Smooth muscle cell (in vitro differentiated cells): ENCODE measurements at regions not wholly inside any gene's neighbourhood (a gene's known extent, or its start where the extent isn't known, plus 50 kb on each side); places are given as distances from the start of the nearest gene placed in this dataset.

Experiments
- DNase-seq: peaks from one replicate; lab custom pipeline; 2025; ENCODE audit not compliant: unreplicated experiment; lab: John Stamatoyannopoulos, UW
- H2AFZ ChIP-seq: fragments of 200-600 bp; sonication (generic); 2 replicates; pipeline ENCODE4 v1.6.0; 2016; ENCODE audit warnings: antibody characterized with exemption, low read depth, mild to moderate bottlenecking
- H3F3A ChIP-seq: fragments of 200-600 bp; sonication (generic); 2 replicates; pipeline ENCODE4 v1.6.0; 2017; ENCODE audit warnings: antibody characterized with exemption, low read depth
- H3K27ac ChIP-seq: fragments of 200-600 bp; sonication (generic); 2 replicates; pipeline ENCODE4 v1.5.1; 2016; ENCODE audit warnings: low read depth, mild to moderate bottlenecking
- H3K27me3 ChIP-seq: fragments of 200-600 bp; sonication (generic); 2 replicates; pipeline ENCODE4 v1.6.1; 2016; ENCODE audit warnings: low read depth, mild to moderate bottlenecking
- H3K36me3 ChIP-seq: fragments of 200-600 bp; sonication (generic); 2 replicates; pipeline ENCODE4 v1.5.1; 2016; ENCODE audit warnings: low read depth
- H3K4me1 ChIP-seq: fragments of 200-600 bp; sonication (generic); 2 replicates; pipeline ENCODE4 v1.5.1; 2016; ENCODE audit warnings: low read depth
- H3K4me2 ChIP-seq: fragments of 200-600 bp; sonication (generic); 2 replicates; pipeline ENCODE4 v1.6.0; 2016; ENCODE audit warnings: mild to moderate bottlenecking
- H3K4me3 ChIP-seq: fragments of 200-600 bp; sonication (generic); 2 replicates; pipeline ENCODE4 v1.5.1; 2016; ENCODE audit warnings: mild to moderate bottlenecking
- H3K79me2 ChIP-seq: fragments of 200-600 bp; sonication (generic); 2 replicates; pipeline ENCODE4 v1.6.0; 2016; ENCODE audit warnings: low read depth, mild to moderate bottlenecking
- H3K9ac ChIP-seq: fragments of 200-600 bp; sonication (generic); 2 replicates; pipeline ENCODE4 v1.6.0; 2016; ENCODE audit warnings: low read depth
- H3K9me3 ChIP-seq: fragments of 200-600 bp; sonication (generic); replicated peaks from 2 replicates; pipeline ENCODE4 v1.5.1; 2016; ENCODE audit warnings: low read depth
- H4K20me1 ChIP-seq: fragments of 200-600 bp; sonication (generic); 2 replicates; pipeline ENCODE4 v1.6.0; 2016; ENCODE audit warnings: low read depth
- CTCF ChIP-seq: fragments of 200-600 bp; sonication (generic); IDR thresholded peaks from 2 replicates; pipeline ENCODE4 v1.5.1; 2017; ENCODE audit warnings: borderline replicate concordance, mild to moderate bottlenecking, antibody characterized with exemption; ENCODE audit not compliant: insufficient read depth, poor library complexity, severe bottlenecking
- WGBS: methylation state at CpG from one replicate; pipeline ENCODE4 v1.1.7; 2016; ENCODE audit warnings: low lambda C conversion rate; 5-methylcytosine and 5-hydroxymethylcytosine counted together

GRCh38 chr9:16319646-16320045, 550.8 kb downstream of the BNC2 start:
- no peak overlapping the region for H3K27ac ChIP-seq
- H3K4me2 ChIP-seq, result no peak overlapping the region
- H3K79me2 ChIP-seq, result no peaks in the 10 kb centered on the region
- H3K9me3 ChIP-seq, result no peaks in the 10 kb centered on the region
- H3K9ac ChIP-seq, result no peak overlapping the region
- H3K27me3 ChIP-seq, result no peaks in the 10 kb centered on the region
- no peak for TF ChIP-seq CTCF
- no peaks in the 10 kb centered on the region for H3K36me3 ChIP-seq
- DNase-seq, result no peak
- H2AFZ ChIP-seq, result no peak overlapping the region
- WGBS, result 91% methylated on average over 3 of the region's 3 CpGs
- no peak overlapping the region for H3K4me3 ChIP-seq
- H4K20me1 ChIP-seq, result no peaks in the 10 kb centered on the region
- H3F3A ChIP-seq, result no peaks in the 10 kb centered on the region
- no peaks in the 10 kb centered on the region for H3K4me1 ChIP-seq

- TF ChIP-seq CTCF, result no peak
- Histone ChIP-seq H3K9ac (no peak overlapping the region), H3K27ac (no peak overlapping the region), H3K4me3 (no peak overlapping the region), H2AFZ (no peak overlapping the region), H3K4me2 (no peak overlapping the region), H3K4me1 (no peaks in the 10 kb centered on the region), H3F3A (no peaks in the 10 kb centered on the region), H3K27me3 (no peaks in the 10 kb centered on the region), H3K9me3 (no peaks in the 10 kb centered on the region), H3K79me2 (no peaks in the 10 kb centered on the region), H4K20me1 (no peaks in the 10 kb centered on the region), H3K36me3 (no peaks in the 10 kb centered on the region)
- WGBS, result 97% methylated on average over 5 of the region's 5 CpGs
- no peak for DNase-seq
Observed at GRCh38 chr9:16320338-16320902, 550.0 kb downstream of the BNC2 start.

GRCh38 chr9:16321461-16322119, 548.9 kb downstream of the BNC2 start:
- Histone ChIP-seq H3K9ac (no peak overlapping the region), H3K36me3 (no peaks in the 10 kb centered on the region), H3K27ac (no peak overlapping the region), H3K79me2 (no peaks in the 10 kb centered on the region), H4K20me1 (no peaks in the 10 kb centered on the region), H3K4me1 (no peaks in the 10 kb centered on the region), H2AFZ (peak overlapping the region; percentile 28), H3K4me3 (no peak overlapping the region), H3K4me2 (no peak overlapping the region), H3K9me3 (no peaks in the 10 kb centered on the region), H3K27me3 (no peaks in the 10 kb centered on the region), H3F3A (no peaks in the 10 kb centered on the region)
- TF ChIP-seq CTCF, result no peak
- DNase-seq, result no peak
- 60% methylated on average over 7 of the region's 7 CpGs for WGBS

GRCh38 chr9:16322849-16323248, 547.6 kb downstream of the BNC2 start:
- Histone ChIP-seq H4K20me1 (no peaks in the 10 kb centered on the region), H3K79me2 (no peaks in the 10 kb centered on the region), H3F3A (no peaks in the 10 kb centered on the region), H3K36me3 (no peaks in the 10 kb centered on the region), H3K27ac (no peak overlapping the region), H3K4me2 (no peak overlapping the region), H3K9ac (no peak overlapping the region), H2AFZ (no peak overlapping the region), H3K27me3 (no peaks in the 10 kb centered on the region), H3K4me3 (no peak overlapping the region), H3K4me1 (no peaks in the 10 kb centered on the region), H3K9me3 (no peaks in the 10 kb centered on the region)
- TF ChIP-seq CTCF, result no peak
- no peak for DNase-seq
- 90% methylated on average over 6 of the region's 6 CpGs for WGBS
